Stimulated activated CD4-positive, alpha-beta T cell treated with anti-CD3 and anti-CD28 coated beads, TNF-alpha, amount 100 ng/mL, for 48 hours (primary cell): ENCODE measurements at regions not wholly inside any gene's neighbourhood (a gene's known extent, or its start where the extent isn't known, plus 50 kb on each side); places are given as distances from the start of the nearest gene placed in this dataset.

Source experiments
- DNase-seq, 3 donors: peaks; one replicate each; pipeline ENCODE4 v3.0.0-alpha.2; 2020; ENCODE audit warnings: low read depth in 3 of 3

DNA sequence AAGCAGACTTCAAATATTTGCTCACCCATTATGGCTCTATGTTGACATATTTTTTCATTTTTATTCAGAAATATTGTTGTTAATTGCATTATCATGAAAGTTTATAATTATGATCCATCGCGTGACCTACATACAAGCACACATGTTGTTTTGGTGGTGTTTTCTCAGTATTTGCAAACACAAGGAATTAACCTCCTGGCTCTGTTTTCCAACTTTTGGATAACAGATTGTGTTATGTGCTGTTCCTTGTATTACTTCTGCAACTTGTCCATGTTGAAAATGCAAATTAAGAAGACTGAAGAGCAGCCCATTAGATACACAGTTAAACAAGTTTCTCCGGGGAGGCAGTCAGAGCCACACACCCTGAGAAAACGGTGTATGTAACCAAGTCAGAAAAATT, 201.2 kb downstream of the SEC23A start:
- DNase-seq, result no peak

DNA sequence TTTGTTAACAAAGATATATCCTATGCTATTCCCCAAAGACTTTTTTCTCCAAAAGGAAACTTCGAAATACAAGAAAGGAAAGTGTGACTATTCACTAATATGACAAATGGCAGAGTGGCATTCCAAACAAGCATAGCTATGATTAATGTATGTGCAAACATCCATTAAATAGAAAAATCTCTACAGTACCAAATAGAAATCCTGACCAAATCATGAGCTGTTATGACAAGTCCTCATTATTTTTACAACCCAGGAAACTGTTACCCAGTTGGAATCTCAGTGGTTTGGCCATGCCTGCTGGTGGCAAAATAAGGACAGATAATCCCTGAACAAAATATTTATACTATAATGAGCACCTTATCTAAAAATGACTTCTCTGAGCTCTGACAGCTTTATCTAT, 202.1 kb downstream of the SEC23A start:
- no peak for DNase-seq

DNA sequence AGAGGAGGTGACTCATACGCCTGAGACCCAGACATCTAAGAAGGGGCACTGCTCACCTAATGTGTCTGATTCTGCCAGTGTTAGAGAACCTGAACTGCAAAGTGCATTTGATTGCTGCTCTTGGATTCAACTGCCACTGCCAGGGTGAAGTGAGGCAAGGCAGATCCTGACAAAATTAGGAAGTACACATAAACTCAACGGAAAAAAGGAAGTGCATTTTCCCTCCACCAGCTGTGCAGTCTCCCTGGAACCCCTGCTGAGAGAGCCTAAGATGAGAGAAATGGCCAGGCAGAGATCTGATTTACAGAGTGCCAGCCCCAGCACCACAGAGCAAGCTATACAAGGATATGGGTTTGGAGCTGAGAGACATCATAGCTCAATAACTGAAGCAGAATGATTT, 215.3 kb downstream of the SEC23A start:
- DNase-seq, result no peak

DNA sequence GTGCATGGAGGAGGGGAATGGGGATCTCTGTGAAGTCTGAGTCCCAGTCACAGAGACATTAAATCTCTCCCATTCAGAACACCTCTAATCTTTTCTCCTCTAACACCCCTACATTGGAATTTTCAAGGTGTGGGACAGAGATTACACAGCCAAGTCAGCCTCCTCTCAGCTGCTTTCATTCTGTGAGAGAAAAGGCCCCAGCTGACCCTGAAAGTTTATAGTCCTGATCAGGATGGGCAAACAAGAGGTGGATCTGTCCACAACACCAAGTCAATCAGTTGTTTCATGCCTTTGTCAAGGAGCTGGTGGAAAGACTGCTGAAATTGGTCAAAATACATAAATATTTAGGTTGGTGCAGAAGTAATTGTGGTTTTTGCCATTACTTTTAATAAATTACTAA, 218.9 kb downstream of the SEC23A start:
- DNase-seq, result no peak

DNA sequence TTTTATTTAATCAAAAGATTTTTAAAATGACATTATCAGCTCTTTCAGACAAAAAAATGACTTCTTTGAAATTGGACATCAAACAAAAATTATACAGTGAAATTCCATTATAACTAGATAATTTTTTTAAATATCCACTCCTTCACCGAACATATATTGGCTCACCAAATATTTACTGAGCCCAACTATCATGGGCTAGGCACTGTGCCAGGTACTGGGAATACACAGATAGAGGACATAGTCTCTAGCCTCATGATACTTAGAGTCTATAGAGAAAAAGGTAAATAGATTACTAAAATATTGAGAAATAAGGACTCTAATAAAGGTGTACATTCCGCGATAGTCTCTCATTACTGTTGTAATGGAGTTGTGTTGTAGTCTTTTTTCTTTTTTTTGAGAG, 219.9 kb downstream of the SEC23A start:
- DNase-seq, result no peak

DNA sequence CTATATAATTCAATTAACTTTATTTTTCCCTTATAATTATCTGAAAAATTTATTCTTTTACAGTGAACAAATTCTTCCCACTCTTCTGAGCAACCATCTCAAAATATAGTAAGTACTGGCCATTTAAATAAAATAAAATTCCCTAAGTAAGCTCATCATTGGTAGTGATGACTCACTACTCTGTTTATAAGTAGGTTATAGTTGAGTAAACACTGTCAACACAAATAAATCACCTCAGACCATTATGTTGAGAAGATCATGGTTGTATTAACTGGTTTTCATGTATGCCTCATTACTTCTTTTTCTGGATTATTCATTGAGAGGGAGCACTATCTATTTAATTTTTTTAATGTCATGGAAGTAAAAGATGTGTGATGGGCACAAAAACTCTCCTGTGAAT, 220.5 kb downstream of the SEC23A start:
- DNase-seq, result no peak

DNA sequence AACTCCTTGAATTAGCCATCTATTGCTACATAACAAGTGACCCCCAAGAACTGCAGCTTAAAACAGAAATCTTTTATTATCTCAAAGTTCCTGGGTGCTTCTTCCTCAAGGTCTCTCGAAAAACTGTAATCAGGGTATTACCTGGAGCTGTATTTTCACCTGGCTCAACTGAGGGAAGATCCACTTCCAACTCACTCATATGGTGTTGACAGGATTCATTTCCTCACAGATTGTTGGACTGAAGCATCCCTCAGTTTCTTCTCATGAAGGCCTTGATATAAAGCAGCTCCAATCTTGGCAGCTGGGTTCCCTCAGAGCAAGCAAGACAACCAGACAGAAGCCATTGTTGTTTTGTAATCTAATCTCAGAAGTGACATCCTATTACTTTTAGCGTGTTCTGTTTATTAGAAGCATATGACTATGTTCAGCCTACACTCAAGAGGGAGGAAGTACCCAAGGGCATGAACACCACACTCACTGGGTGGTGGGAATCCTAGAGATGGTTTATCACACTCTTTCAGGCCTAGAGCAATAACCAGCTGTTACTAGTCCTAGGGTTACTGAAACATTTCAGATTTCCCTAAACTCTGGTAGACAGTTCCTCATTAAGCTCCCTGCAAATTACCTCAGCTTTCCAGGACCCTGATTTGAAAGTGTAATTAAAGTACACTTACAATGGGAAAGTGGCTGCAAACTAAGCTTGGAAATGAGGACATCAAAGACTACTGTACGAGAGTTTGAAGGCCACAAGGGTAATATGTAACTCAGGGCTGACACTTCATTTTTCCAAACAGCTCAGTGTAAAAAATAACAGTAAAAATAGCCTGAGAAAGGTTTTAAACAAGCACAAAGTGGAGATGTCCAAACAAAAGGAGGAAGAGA, 222.2 kb downstream of the SEC23A start:
- no peak for DNase-seq

DNA sequence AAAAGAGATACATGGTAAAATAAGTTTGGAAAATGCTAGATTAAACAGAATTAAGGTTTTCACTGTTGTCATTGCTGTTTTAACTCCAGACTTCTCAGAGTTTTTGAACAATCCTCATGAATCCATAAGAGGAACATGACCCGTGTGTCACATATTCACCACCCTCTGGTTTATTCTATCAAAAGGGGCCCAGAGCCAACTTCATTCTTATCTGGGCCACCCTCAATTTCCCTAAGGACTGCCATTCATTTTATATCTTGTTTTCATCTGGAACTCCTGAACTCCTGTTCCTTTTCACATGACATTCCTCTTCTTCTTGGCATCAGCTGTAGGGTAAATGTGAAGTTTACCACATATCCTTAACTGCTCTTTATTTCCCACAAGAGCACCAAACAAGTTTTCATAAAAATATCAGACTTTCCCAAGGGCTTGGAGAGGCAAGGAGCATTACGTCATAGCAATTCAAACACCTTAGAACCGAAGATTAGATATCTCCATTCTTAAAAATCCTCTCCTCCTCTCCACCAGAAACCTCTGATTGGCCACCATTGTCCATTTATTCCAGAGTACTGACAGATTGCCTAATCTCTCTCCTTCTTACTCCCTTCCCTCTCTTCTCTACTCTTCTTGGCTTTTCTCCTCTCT, 225.2 kb downstream of the SEC23A start:
- DNase-seq, result no peak

DNA sequence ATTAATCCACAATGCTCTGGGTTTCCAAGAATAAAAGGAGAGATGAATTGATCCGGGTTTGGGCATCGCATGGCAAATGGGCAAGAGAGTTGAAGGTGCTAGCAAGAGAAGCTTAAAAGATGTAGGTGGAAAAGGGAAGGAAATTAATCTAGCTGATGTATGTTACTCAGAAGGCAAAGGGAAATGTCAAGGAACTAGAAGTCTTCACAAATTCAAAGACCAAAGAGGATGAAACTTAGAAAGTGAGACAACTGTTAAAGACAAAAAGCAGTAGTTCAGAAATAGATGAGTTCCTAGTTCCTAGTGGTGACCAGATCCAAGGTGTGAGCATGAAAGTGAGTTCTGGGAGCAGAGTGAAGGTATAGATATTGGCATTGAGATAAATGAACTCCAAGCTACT, 228.3 kb downstream of the SEC23A start:
- DNase-seq, result no peak

DNA sequence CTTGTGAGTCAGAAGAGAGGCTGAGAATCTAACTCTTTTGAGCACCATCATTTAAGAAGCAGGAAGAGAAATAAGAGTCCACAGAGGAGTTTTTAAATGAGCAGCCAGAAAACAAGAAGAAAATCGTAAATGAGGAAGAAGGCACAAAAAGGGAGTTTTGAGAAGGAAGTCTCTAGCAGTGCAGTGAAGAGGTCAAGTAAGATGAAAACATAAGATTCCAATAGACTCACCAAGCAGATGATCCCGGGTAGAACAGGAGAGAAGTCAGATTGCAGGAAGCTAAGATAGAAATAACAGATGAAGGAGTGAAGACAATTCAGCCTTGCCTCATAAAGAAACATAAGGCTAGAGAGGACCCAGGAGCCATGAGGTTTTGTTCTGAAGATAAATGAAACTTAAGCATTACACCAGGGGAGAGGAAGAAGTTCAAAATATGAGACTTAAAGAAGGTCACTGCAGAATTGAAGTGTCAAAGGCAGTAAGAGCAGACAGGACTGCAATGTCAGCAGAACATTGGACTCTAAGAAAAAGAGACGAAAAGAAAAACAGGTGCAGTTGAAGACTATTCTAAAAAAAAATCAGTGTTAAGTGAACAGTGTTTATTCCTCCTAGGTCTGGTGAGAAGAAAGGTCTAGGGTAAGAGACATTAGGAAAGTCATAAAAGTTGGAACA, 229.0 kb downstream of the SEC23A start:
- no peak for DNase-seq

DNA sequence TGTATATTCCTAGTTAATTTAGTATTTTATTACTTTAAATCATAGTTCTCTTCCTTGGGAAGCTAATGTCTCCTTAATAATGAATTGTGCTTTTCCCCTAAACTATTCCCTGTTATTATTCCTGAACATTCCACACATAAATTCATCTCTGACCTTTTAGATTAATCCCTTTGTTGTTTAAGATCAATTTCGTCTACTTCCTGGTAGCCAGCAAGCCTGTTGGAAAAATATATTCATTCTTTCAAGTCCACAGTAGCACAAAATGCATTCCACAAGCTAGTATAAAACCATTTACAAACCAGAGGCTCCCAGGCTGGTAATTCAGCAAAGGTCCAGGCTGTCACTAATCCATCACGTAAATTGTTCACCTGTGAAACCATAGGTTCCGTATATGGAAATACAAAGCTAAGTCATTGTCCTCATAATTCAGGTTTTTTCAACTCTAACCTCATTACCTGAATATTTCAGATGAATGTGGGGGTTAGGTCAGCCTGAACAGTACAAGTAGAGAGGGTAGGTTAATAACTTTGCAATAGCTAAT, 232.7 kb downstream of the SEC23A start:
- DNase-seq, result no peak

DNA sequence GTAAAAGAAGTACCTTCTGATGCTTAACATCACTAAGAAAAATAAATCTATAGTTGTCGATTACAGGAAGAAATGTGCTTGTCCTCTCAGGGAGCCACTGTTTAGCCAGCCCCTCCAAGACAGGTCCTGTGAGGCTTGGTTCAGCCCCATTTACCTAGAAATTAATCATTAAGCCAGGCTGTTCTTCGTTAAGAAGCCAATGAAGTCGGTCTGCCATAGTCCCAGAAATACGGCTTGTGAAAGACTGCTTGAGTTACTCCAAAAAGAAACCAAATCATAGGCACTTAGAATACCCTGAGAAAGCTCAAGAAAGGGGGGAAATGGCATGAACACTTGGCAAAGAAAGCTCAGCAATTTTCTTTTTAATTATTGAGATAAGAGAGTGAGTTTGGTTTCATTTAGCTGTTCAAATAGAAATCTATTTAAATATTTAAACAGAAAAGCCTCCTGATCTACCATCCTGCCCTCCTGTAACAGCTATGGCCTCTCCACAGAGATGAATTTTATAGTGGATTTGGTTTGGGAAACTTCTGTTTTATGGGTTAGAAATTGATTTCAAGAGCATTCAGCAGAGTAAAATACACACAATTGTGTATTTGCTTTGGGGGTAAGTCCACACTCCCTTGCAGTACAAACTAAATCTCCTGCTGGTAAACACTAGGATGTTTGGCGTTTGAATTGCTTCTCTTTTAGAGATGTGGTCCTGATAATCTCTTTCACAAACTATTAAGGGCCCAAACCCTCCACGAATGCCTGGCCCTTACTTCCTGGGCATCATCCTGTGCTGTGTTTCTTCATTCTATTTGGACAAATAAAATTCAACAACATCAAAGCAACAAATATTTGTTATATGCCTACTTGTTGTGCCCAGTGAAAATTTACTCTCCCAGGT, 234.4 kb downstream of the SEC23A start:
- no peak for DNase-seq

DNA sequence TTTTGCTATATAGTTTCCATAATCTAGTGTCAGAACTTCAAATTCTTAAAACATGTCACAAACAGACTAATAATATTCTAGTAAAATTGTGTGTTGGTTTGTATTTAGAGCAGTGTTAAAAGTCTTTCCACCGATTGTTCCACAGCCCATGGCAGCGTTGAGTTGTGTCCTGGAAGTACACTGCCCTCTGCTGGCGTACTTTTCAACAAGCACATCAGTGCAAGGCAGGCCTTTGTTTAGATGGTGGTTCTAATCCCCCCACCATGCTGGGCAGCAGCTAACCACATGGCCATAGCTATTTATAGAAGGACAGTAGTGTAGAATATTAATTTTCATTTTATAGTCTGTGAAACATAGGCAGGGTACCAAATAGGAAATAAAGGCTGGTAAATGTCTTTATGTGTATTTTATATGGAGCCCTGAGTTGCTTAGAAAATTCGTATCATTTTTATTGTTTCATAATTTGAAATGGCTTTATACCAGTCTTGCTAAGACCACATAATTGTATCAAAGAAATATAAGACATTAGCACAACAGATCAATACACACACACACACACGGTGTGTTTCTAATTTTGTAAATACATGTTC, 235.4 kb downstream of the SEC23A start:
- peak; percentile 16 to 43 (median 17) for DNase-seq

DNA sequence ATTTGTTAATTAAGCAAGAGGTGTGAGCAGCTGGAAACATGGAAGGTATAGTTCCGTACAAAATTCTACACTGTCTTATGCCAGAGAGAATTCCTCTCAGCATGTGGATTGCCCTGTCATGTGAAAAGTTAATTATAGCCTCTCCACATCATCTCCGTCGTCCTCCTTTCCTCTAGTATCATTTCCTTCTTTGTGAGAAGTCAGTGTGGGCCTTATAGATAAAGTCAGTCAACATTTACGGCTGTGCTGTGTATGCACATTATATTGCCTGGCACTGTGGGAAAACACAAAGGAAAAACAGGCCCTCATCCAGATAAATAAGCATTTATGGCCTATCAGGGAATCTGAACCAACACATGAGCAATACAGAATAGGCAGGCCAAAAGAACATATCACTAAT, 236.6 kb downstream of the SEC23A start:
- DNase-seq, result no peak

DNA sequence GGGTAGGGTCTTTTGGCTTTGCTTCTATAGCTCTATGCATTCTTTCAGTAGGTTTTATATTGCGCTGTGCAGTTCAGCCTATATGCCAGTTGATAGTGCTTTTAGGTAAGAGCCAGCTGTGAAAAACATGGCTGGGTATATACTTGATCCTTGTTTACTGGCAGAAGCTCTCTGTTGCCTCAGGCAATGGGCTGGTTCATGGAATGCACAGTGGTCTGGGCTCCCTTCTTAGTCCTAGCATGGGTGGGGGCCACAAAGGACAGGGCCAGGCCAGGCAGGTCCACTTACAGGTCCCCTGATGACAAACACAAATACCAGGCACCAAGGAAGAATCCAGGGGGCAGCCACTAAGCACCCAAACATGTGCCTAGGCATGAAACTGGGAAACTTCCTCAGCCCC, 240.7 kb downstream of the SEC23A start:
- no peak for DNase-seq

DNA sequence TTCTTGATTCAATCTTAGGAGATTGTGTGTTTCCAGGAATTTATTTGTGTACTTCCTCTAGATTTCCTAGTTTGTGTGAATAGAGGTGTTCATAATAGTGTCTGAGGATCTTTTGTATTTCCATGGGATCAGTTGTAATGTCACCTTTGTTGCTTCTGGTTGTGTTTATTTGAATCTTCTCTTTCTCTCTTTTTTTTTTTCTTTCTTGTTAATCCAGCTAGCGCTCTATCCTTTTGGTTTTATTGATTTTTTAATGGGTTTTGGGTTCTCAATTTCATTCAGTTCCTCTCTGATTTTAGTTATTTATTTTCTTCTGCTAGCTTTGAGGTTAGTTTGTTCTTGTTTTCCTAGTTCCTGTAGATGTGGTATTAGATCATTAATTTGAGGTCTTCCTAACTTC, 242.5 kb downstream of the SEC23A start:
- DNase-seq, result no peak

DNA sequence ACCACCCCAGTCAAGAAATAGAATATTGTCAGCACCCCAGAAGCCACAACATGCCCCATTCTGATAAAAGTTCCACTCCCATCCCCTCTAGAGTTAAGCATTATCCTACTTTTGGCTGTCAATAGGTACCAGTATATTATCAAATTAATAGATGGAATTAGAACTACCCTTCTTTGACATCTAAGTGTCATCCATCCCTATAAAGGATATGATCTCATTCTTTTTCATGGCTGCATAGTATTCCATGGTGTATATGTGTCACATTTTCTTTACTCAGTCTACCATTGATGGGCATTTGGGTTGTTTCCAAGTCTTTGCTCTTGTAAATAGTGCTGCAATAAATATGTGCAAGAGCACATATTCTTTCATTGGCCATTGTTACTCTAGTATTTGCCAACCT, 246.2 kb downstream of the SEC23A start:
- no peak for DNase-seq

DNA sequence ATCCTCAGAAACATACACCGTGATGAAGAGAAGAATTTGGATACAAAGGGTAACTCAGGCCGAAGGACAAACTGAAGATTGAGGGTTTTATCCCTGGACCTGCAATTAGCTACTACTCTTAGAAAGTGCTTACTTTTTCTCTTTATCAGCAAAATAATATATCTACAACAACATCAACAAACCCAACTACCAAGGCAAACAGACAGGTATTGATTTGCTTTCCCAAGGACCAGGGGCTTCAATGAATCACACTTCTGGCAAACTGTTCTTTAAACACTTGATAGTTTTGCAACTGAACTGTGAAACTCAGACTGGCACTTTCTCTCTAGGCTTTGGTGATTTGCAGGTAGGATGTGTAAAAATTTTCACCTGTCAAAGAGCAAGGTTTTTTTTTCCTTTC, 247.5 kb downstream of the SEC23A start:
- DNase-seq, result no peak

DNA sequence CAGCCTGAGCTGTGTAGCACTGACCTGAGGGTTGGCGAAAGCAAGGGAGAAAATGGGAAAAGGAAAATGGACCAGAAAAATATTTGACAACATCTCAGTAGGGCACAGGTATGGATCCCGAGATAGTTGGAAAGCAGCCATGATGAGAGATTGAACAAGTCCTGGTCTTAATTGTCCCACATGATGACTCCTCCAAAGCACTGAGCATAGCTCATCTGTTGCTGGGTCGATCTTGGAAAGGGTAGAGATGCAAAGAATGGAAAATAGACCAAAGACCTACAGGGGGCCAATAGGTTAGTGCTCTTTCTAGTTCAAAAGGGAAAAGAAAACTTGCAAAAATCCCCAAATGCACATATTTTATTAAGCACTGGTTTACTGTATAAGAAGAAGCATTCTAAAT, 251.9 kb downstream of the SEC23A start:
- no peak for DNase-seq

DNA sequence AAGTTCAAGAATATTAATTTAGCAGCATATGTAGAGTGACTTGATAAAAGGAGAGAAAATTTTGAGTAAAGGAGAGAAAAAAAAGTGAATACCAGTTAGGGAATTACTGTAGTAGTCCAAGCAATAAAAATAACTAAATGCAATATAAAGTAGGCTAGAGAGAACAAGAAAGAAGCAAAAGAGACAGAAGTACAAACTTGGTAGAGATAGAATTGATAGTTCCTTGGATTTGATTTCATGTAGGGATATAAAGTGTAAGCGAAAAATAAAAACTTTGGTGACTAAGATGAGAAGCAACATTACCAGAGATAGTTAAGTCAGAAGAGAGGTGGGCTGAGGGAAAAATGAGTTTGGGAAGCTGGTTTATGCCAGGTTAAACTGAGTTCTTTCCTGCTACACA, 252.4 kb downstream of the SEC23A start:
- no peak for DNase-seq

DNA sequence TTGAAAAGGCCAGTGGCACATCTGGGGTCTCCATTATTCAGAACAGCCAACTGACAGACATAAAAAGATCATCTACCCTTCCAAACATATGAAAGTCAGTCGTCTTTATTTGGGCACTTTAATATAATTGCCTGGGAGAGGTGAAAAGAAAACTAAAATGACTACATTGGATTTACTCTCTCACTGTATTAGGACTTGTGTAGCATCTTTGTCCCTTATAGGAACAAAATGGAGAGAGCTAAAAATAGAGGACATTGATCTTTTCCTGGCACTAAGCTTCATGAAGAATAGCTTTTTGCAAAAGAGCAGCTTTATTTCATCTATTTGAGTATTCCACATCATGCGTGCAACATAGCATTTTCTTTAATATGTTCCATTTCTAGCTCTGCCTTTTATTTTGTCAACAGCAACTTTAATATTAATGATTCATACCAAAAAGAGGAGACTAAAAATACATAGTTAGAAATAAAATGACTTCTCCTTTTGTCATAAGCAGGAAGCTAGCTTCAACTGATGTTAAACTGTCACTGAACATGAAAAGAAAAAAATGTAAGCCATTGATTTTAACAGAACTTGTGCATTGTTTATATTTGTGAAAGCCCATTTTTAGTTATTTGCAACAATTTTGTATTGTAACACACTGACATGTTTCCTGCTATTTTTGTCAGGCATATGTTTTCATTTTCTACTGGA, 254.6 kb downstream of the SEC23A start:
- no peak for DNase-seq
